ENCODE measurements at regions not wholly inside any gene's neighbourhood (a gene's known extent, or its start where the extent isn't known, plus 50 kb on each side); places are given as distances from the start of the nearest gene placed in this dataset.
"Not testable (repeated sequence)": the region's sequence is repeated elsewhere in the genome, so short reads cannot be mapped to it uniquely, and the experiment has no call there.

DNA sequence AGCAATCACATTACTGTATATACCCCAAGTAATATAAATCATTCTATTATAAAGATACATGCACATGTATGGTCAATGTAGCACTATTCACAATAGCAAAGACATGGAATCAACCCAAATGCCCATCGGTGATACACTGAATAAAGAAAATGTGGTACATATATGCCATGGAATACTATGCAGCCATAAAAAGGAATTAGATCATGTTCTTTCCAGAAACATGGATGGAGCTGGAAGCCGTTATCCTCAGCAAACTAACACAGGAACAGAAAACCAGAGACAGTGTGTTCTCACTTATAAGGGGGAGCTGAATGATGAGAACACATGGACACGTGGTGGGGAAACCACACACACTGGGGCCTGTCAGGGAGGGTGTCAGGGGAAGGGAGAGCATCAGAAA lies 1180.9 kb downstream of the REEP3 start:
- TF ChIP-seq POLR2A (IDR thresholded peaks at IDR 0.05): not testable (repeated sequence)
- TF ChIP-seq, protein P1, sequence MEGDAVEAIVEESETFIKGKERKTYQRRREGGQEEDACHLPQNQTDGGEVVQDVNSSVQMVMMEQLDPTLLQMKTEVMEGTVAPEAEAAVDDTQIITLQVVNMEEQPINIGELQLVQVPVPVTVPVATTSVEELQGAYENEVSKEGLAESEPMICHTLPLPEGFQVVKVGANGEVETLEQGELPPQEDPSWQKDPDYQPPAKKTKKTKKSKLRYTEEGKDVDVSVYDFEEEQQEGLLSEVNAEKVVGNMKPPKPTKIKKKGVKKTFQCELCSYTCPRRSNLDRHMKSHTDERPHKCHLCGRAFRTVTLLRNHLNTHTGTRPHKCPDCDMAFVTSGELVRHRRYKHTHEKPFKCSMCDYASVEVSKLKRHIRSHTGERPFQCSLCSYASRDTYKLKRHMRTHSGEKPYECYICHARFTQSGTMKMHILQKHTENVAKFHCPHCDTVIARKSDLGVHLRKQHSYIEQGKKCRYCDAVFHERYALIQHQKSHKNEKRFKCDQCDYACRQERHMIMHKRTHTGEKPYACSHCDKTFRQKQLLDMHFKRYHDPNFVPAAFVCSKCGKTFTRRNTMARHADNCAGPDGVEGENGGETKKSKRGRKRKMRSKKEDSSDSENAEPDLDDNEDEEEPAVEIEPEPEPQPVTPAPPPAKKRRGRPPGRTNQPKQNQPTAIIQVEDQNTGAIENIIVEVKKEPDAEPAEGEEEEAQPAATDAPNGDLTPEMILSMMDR (IDR thresholded peaks at IDR 0.05): not testable (repeated sequence)

Data from body of pancreas (tissue), 4 donors.